Epithelial cell of proximal tubule (primary cell): ENCODE measurements at regions not wholly inside any gene's neighbourhood (a gene's known extent, or its start where the extent isn't known, plus 50 kb on each side); places are given as distances from the start of the nearest gene placed in this dataset.

Experiments used
- DNase-seq: peaks from one replicate; pipeline ENCODE4 v3.0.0-alpha.2; 2011; ENCODE audit warnings: low read depth
- H3K4me3 ChIP-seq: 2 replicates; pipeline ENCODE4 v1.5.1; 2011; ENCODE audit warnings: low read depth, mild to moderate bottlenecking, low read length
- TF ChIP-seq, protein P1 (sequence below): conservative IDR thresholded peaks from 2 replicates; pipeline ENCODE4 v1.5.1; 2012; ENCODE audit warnings: low read depth, mild to moderate bottlenecking, low read length

DNA sequence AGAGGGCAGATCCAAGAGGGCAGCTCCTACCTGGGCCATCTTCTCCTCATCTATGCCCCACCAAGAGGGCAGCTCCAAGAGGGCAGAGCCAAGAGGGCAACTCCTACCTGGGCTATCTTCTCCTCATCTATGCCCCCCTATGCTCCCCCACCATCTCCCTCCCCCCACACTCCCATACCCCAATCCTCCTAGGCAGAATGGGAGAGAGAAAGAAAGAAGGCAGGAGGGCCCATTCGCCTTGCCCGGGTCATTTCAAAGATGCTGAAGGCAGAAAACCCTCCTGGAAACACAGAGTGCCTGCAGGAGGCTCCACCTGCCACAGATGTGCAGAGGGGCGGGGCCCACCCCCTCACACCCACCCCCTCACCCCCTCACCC is 78.5 kb downstream of the BUD13 start:
- no peak for DNase-seq
- no peak overlapping the region for H3K4me3 ChIP-seq
- TF ChIP-seq, protein P1, sequence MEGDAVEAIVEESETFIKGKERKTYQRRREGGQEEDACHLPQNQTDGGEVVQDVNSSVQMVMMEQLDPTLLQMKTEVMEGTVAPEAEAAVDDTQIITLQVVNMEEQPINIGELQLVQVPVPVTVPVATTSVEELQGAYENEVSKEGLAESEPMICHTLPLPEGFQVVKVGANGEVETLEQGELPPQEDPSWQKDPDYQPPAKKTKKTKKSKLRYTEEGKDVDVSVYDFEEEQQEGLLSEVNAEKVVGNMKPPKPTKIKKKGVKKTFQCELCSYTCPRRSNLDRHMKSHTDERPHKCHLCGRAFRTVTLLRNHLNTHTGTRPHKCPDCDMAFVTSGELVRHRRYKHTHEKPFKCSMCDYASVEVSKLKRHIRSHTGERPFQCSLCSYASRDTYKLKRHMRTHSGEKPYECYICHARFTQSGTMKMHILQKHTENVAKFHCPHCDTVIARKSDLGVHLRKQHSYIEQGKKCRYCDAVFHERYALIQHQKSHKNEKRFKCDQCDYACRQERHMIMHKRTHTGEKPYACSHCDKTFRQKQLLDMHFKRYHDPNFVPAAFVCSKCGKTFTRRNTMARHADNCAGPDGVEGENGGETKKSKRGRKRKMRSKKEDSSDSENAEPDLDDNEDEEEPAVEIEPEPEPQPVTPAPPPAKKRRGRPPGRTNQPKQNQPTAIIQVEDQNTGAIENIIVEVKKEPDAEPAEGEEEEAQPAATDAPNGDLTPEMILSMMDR, result no peak

DNA sequence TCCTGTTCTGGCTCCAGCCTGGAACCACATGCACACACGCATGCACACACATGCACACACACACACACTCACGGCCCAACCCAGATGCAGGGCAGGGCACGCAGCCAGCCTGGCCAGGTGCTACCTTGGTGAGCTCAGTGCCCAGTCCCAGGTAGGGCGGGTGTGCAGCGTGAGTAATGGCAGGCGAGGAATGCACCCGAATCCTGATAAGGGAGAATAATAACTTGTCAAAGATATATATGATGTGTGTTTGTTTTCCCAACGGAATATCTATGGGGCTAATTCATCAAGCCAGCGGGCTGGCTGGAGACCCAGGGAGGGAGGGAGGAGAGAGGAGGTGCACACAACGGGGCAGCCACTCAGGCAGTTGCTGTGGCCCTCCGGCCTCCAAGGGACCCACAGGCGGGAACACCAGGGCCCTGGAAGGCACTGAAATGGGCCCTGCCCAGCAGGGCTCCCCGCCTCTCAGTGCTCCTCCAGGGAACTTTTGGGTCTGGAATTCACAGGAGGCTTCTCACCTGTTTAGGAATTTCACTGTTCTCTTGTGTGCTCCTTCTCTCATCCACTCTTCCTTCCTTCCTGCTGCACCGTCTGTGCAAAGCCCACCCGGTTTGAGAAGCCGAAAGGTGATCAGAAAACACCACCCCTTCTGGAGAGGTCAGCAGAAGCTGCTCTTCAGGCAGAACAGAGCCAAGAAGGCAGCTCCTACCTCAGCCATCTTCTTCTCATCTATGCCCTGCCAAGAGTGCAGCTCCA is 79.0 kb downstream of the BUD13 start:
- DNase-seq, result no peak
- H3K4me3 ChIP-seq, result no peak overlapping the region
- TF ChIP-seq, protein P1, result no peak

GRCh38 chr11:116693102-116693570 is 79.7 kb downstream of the BUD13 start:
- no peak for DNase-seq
- no peak overlapping the region for H3K4me3 ChIP-seq
- TF ChIP-seq, protein P1, result no peak

GRCh38 chr11:116692318-116693101 is 80.3 kb downstream of the BUD13 start:
- H3K4me3 ChIP-seq, result no peak overlapping the region
- TF ChIP-seq, protein P1, result no peak
- no peak for DNase-seq

GRCh38 chr11:116691771-116692177 is 81.0 kb downstream of the BUD13 start:
- no peak overlapping the region for H3K4me3 ChIP-seq
- TF ChIP-seq, protein P1, result peak; percentile 84
- no peak for DNase-seq

- no peak for DNase-seq
- TF ChIP-seq, protein P1, result no peak
- H3K4me3 ChIP-seq, result no peak overlapping the region
These were observed 82.2 kb downstream of the BUD13 start for GRCh38 chr11:116690611-116691010.
